IMR-90 (cell line): ENCODE measurements at regions not wholly inside any gene's neighbourhood (a gene's known extent, or its start where the extent isn't known, plus 50 kb on each side); places are given as distances from the start of the nearest gene placed in this dataset.

Experiments
- ATAC-seq: fragments of 200-7000 bp; cut with Tn5 transposase; 2 replicates; pipeline ENCODE4 v1.9.1; 2020; ENCODE audit warnings: low read depth, mild to moderate bottlenecking, moderate library complexity
- BruUV-seq: library from RNA; stranded (reverse); fragments of 400-500 nt; replicated peaks from 2 replicates; lab custom pipeline; 2021; lab: Mats Ljungman, UMichigan
- CTCF ChIA-PET: fragments of 300-600 bp; formaldehyde crosslinking; extraction: SDS; loops from one replicate; lab custom pipeline; 2021; ENCODE audit warnings: antibody characterized with exemption; lab: Yijun Ruan, JAX
- POLR2A ChIA-PET: fragments of 300-600 bp; sonication (Branson Sonifier 250); formaldehyde crosslinking; loops from one replicate; lab custom pipeline; 2022; ENCODE audit warnings: antibody characterized with exemption; ENCODE audit not compliant: unreplicated experiment; lab: Charles Lee
- DNase-seq: peaks from one replicate; pipeline ENCODE4 v3.0.0; 2013
- H2AFZ ChIP-seq: replicated peaks from 2 replicates; pipeline ENCODE3; 2013; ENCODE audit warnings: low read length, mild to moderate bottlenecking; ENCODE audit not compliant: poor library complexity
- H2AK5ac ChIP-seq: 2 replicates; pipeline ENCODE4 v1.6.1; 2013; ENCODE audit warnings: low read depth, low read length, inconsistent platforms
- H2AK9ac ChIP-seq: replicated peaks from 2 replicates; pipeline ENCODE3; 2013; ENCODE audit warnings: mild to moderate bottlenecking, low read depth, low read length, moderate library complexity; ENCODE audit not compliant: poor library complexity
- H2BK120ac ChIP-seq: 2 replicates; pipeline ENCODE4 v1.6.1; 2013; ENCODE audit warnings: low read depth, low read length, inconsistent platforms
- H2BK15ac ChIP-seq: 3 replicates; pipeline ENCODE4 v1.6.1; 2013; ENCODE audit warnings: low read depth, low read length, inconsistent platforms
- H2BK20ac ChIP-seq: 2 replicates; pipeline ENCODE4 v1.6.1; 2013; ENCODE audit warnings: low read depth, mild to moderate bottlenecking, inconsistent platforms, low read length, moderate library complexity
- H2BK5ac ChIP-seq: 2 replicates; pipeline ENCODE4 v1.6.1; 2013; ENCODE audit warnings: mild to moderate bottlenecking, low read depth, low read length, inconsistent platforms; ENCODE audit not compliant: poor library complexity, severe bottlenecking
- H3K14ac ChIP-seq: replicated peaks from 2 replicates; pipeline ENCODE4 v1.6.1; 2013; ENCODE audit warnings: low read depth, low read length, inconsistent platforms
- H3K18ac ChIP-seq: 2 replicates; pipeline ENCODE4 v1.6.1; 2013; ENCODE audit warnings: low read depth, low read length, control low read depth
- H3K23ac ChIP-seq: 2 replicates; pipeline ENCODE4 v1.6.1; 2013; ENCODE audit warnings: low read depth, low read length, inconsistent platforms
- H3K27ac ChIP-seq: 2 replicates; pipeline ENCODE4 v1.5.1; 2013; ENCODE audit warnings: mild to moderate bottlenecking, control low read depth, low read length; ENCODE audit not compliant: insufficient read depth
- H3K27me3 ChIP-seq: 2 replicates; pipeline ENCODE4 v1.6.1; 2013; ENCODE audit warnings: low read length; ENCODE audit not compliant: control insufficient read depth, insufficient read depth
- H3K36me3 ChIP-seq: 2 replicates; pipeline ENCODE4 v1.6.1; 2013; ENCODE audit warnings: low read length, mixed read lengths; ENCODE audit not compliant: control insufficient read depth, insufficient read depth
- H3K4ac ChIP-seq: 2 replicates; pipeline ENCODE4 v1.6.1; 2013; ENCODE audit warnings: low read depth, low read length, inconsistent platforms
- H3K4me1 ChIP-seq: 2 replicates; pipeline ENCODE4 v1.6.1; 2013; ENCODE audit warnings: low read length, mixed read lengths; ENCODE audit not compliant: control insufficient read depth, insufficient read depth
- H3K4me2 ChIP-seq: 2 replicates; pipeline ENCODE4 v1.6.1; 2013; ENCODE audit warnings: low read depth, mild to moderate bottlenecking, control low read depth, low read length, moderate library complexity
- H3K4me3 ChIP-seq: 2 replicates; pipeline ENCODE4 v1.5.1; 2013; ENCODE audit warnings: low read depth, mild to moderate bottlenecking, control low read depth, low read length, moderate library complexity; ENCODE audit not compliant: insufficient read depth
- H3K56ac ChIP-seq: 2 replicates; pipeline ENCODE4 v1.6.1; 2013; ENCODE audit warnings: low read length, inconsistent platforms; ENCODE audit not compliant: insufficient read depth; ENCODE audit errors: extremely low read depth
- H3K79me1 ChIP-seq, 2 experiments: 2 replicates each; pipeline ENCODE4 v1.6.1; 2013; ENCODE audit warnings: low read length in 2 of 2, inconsistent platforms in 1 of 2, low read depth in 1 of 2
- H3K9ac ChIP-seq: 2 replicates; pipeline ENCODE4 v1.6.1; 2013; ENCODE audit warnings: low read depth, low read length, control low read depth
- H3K9me1 ChIP-seq: 2 replicates; pipeline ENCODE4 v1.6.1; 2013; ENCODE audit warnings: low read length, inconsistent platforms; ENCODE audit not compliant: insufficient read depth
- H3K9me3 ChIP-seq: 2 replicates; pipeline ENCODE4 v1.6.1; 2013; ENCODE audit warnings: low read length; ENCODE audit not compliant: control insufficient read depth, insufficient read depth
- H4K20me1 ChIP-seq: 2 replicates; pipeline ENCODE4 v1.6.1; 2013; ENCODE audit warnings: low read length, inconsistent platforms; ENCODE audit not compliant: insufficient read depth
- H4K5ac ChIP-seq: 2 replicates; pipeline ENCODE4 v1.6.1; 2013; ENCODE audit warnings: mild to moderate bottlenecking, low read depth, low read length, control low read depth
- H4K8ac ChIP-seq, 2 experiments: 2 replicates each; pipeline ENCODE4 v1.6.1; 2013; ENCODE audit warnings: low read depth in 2 of 2, low read length in 2 of 2, control low read depth in 1 of 2, inconsistent platforms in 1 of 2
- H4K91ac ChIP-seq: 2 replicates; pipeline ENCODE4 v1.6.1; 2013; ENCODE audit warnings: low read depth, low read length, inconsistent platforms; ENCODE audit not compliant: insufficient read depth
- BHLHE40 ChIP-seq: fragments of 150-350 bp; IDR thresholded peaks from 2 replicates; pipeline ENCODE4 v1.6.1; 2016; ENCODE audit warnings: mild to moderate bottlenecking, low read depth, low read length
- CEBPB ChIP-seq: IDR thresholded peaks from 2 replicates; pipeline ENCODE4 v1.6.1; 2012; ENCODE audit warnings: low read depth, low read length, improper control_type of control experiment
- FOS ChIP-seq: fragments of 150-350 bp; IDR thresholded peaks from 2 replicates; pipeline ENCODE4 v1.6.1; 2016; ENCODE audit warnings: low read depth, low read length
- MAFK ChIP-seq: IDR thresholded peaks from 2 replicates; pipeline ENCODE4 v1.6.1; 2012; ENCODE audit warnings: low read depth, low read length, improper control_type of control experiment
- NFE2L2 ChIP-seq: fragments of 150-350 bp; IDR thresholded peaks from 2 replicates; pipeline ENCODE4 v1.6.1; 2016; ENCODE audit warnings: low read depth, mild to moderate bottlenecking, low read length
- POLR2A ChIP-seq: IDR thresholded peaks from 2 replicates; pipeline ENCODE4 v1.6.1; 2012; ENCODE audit warnings: mild to moderate bottlenecking, low read depth, low read length
- RFX5 ChIP-seq: IDR thresholded peaks from 2 replicates; pipeline ENCODE4 v1.8.0; 2012; ENCODE audit warnings: low read depth, mild to moderate bottlenecking, low read length, moderate library complexity
- SMC3 ChIP-seq: fragments of 150-350 bp; IDR thresholded peaks from 2 replicates; pipeline ENCODE4 v1.6.1; 2016; ENCODE audit warnings: low read depth, mild to moderate bottlenecking, antibody characterized with exemption, low read length, moderate library complexity
- WGBS, 2 experiments: methylation state at CpG; one replicate each; pipeline versions ENCODE4 v1.1.5 to v1.1.7; 2013; ENCODE audit warnings: missing lambda C conversion rate in 2 of 2; ENCODE audit not compliant: insufficient read length in 1 of 2; ENCODE audit errors: extremely low coverage in 2 of 2; 5-methylcytosine and 5-hydroxymethylcytosine counted together
- dilution Hi-C: fragments of 300-500 bp; cut with HindIII; formaldehyde crosslinking; loops from one replicate; pipeline ENCODE4 v1.14.3; 2018; ENCODE audit warnings: low sequenced_read_pairs; ENCODE audit not compliant: unreplicated experiment
- in situ Hi-C: fragments of 300-500 bp; cut with MboI; formaldehyde crosslinking; loops from 3 replicates; pipeline ENCODE4 v1.14.3; 2019; ENCODE audit warnings: low sequenced_read_pairs, inconsistent platforms, mixed read lengths
- intact Hi-C: fragments of 100-400 bp; cut with micrococcal nuclease; formaldehyde crosslinking; loops from 2 replicates; pipeline ENCODE4 v1.10.0; 2022
- TF ChIP-seq, protein P1 (sequence below): fragments of 150-350 bp; IDR thresholded peaks from 2 replicates; pipeline ENCODE4 v1.6.1; 2017; ENCODE audit warnings: mild to moderate bottlenecking, antibody characterized with exemption, low read length, low read depth

DNA sequence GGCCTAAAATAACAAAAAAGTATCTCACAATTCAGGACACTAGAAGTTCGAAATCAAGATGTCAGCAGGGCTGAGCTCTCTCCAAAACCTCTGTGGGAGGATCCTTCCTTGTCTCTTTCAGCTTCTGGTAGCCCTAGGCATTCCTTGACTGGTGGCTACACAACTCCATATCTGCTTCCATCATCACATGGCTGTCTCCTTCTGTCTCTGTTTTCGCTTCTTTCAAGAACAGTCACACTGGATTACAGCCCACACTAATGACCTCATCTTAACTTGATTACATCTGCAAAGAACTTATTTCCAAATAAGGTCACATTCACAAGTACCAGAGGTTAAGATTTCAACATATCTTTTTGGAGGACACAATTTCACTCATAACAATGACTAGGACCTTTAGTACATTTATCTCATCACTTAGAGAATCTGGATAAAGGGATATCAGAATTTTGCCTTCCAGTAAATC, 275.2 kb downstream of the IRS1 start:
- Histone ChIP-seq H3K36me3 (no peaks in the 10 kb centered on the region), H3K4ac (peak overlapping the region; percentile 99), H3K9me1 (peaks cover 7% of the 10 kb centered on the region), H3K27ac (peak overlapping the region; percentile 98), H3K27me3 (no peaks in the 10 kb centered on the region), H2BK15ac (peak overlapping the region; percentile 79), H3K9ac (peak overlapping the region; percentile 28; the same call in 1 of the 2 replicates), H2BK120ac (peak overlapping the region; percentile 99), H2AK9ac (peak overlapping the region; percentile 79), H2BK5ac (peak overlapping the region; percentile 99), H3K9me3 (peaks cover 5% of the 10 kb centered on the region), H3K56ac (peak overlapping the region; percentile 85), H3K4me2 (no peak overlapping the region), H3K18ac (peak overlapping the region; percentile 89), H2BK20ac (peak overlapping the region; percentile 99), H2AFZ (peak overlapping the region; percentile 84), H3K14ac (peak overlapping the region; percentile 99), H3K4me1 (peaks cover 8% of the 10 kb centered on the region), H2AK5ac (peak overlapping the region; percentile 97), H4K8ac (peak overlapping the region; percentile 86 to 98), H4K91ac (peak overlapping the region; percentile 99), H3K23ac (peak overlapping the region; percentile 99), H4K5ac (peak overlapping the region; percentile 99), H3K4me3 (no peak overlapping the region), H3K79me1 (peaks cover 0 to 7% of the 10 kb centered on the region in 2 experiments; a peak in 2 of 4 replicates), H4K20me1 (no peaks in the 10 kb centered on the region)
- in situ Hi-C loops, result no loop called here
- ChIA-PET POLR2A (no interaction called here), CTCF (no interaction called here)
- peak; percentile 90 for ATAC-seq
- peak; percentile 95 for DNase-seq
- intact Hi-C loops, result no loop called here
- no TSS peak for BruUV-seq
- WGBS, 2 experiments, result 67% methylated on average over 2 of the region's 2 CpGs; no CpG with 5 or more reads in 1 of the 2 experiments
- TF ChIP-seq RFX5 (no peak), FOS (peak; percentile 55; the same call in 1 of the 2 replicates), SMC3 (peak; percentile 16; the same call in 1 of the 2 replicates), POLR2A (no peak), NFE2L2 (peak; percentile 89), CEBPB (peak; percentile 92), MAFK (0 out of 2 replicates have a peak, but pooled peaks have one; percentile 10), BHLHE40 (no peak)
- TF ChIP-seq, protein P1, sequence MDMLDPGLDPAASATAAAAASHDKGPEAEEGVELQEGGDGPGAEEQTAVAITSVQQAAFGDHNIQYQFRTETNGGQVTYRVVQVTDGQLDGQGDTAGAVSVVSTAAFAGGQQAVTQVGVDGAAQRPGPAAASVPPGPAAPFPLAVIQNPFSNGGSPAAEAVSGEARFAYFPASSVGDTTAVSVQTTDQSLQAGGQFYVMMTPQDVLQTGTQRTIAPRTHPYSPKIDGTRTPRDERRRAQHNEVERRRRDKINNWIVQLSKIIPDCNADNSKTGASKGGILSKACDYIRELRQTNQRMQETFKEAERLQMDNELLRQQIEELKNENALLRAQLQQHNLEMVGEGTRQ, result peak; percentile 31; the same call in 1 of the 2 replicates
- dilution Hi-C loops, result no loop called here
